CD4-positive, alpha-beta memory T cell (primary cell): ENCODE measurements at regions not wholly inside any gene's neighbourhood (a gene's known extent, or its start where the extent isn't known, plus 50 kb on each side); places are given as distances from the start of the nearest gene placed in this dataset.

ENCODE experiments used
- CTCF ChIA-PET: fragments of 350-600 bp; sonication (Branson Sonifier 250); formaldehyde crosslinking; loops from one replicate; lab custom pipeline; 2021; ENCODE audit warnings: inconsistent platforms; ENCODE audit not compliant: partially characterized antibody; lab: Charles Lee
- POLR2A ChIA-PET: fragments of 350-600 bp; sonication (Branson Sonifier 250); formaldehyde crosslinking; loops from one replicate; lab custom pipeline; 2021; ENCODE audit not compliant: partially characterized antibody; lab: Charles Lee
- DNase-seq, 5 donors: peaks; one replicate each; pipeline versions ENCODE4 v3.0.0 to v3.0.0-alpha.2; 2020 to 2022; ENCODE audit warnings: mixed read lengths in 1 of 5
- H3K27ac ChIP-seq: one replicate; pipeline ENCODE4 v1.7.0; 2013; ENCODE audit warnings: low read depth, low read length
- H3K27me3 ChIP-seq: 2 replicates; pipeline ENCODE4 v1.7.0; 2013; ENCODE audit warnings: mild to moderate bottlenecking, low read length, moderate library complexity; ENCODE audit not compliant: insufficient read depth
- H3K36me3 ChIP-seq: 2 replicates; pipeline ENCODE4 v1.7.0; 2013; ENCODE audit warnings: mild to moderate bottlenecking, low read length, moderate library complexity; ENCODE audit not compliant: insufficient read depth
- H3K4me1 ChIP-seq: 2 replicates; pipeline ENCODE4 v1.7.0; 2013; ENCODE audit warnings: mild to moderate bottlenecking, low read length, moderate library complexity; ENCODE audit not compliant: insufficient read depth
- H3K4me3 ChIP-seq, 2 donors: one replicate each; pipeline ENCODE4 v1.7.0; 2013; ENCODE audit warnings: low read length in 2 of 2, mild to moderate bottlenecking in 1 of 2
- H3K9me3 ChIP-seq, 2 donors: one replicate each; pipeline ENCODE4 v1.7.0; 2013; ENCODE audit warnings: low read length in 2 of 2, control low read depth in 1 of 2; ENCODE audit not compliant: control insufficient read depth in 1 of 2
- H3K27ac Mint-ChIP-seq, 7 donors: one replicate each; pipeline ENCODE4 v1.8.0; 2020 to 2021; ENCODE audit warnings: mixed read lengths in 7 of 7, mild to moderate bottlenecking in 6 of 7, inconsistent platforms in 3 of 7, moderate library complexity in 3 of 7
- H3K27me3 Mint-ChIP-seq, 2 donors: one replicate each; pipeline ENCODE4 v1.8.0; 2020 to 2021; ENCODE audit warnings: mixed read lengths in 2 of 2
- H3K36me3 Mint-ChIP-seq, 2 donors: one replicate each; pipeline ENCODE4 v1.8.0; 2020 to 2021; ENCODE audit warnings: mixed read lengths in 2 of 2, inconsistent platforms in 1 of 2, mild to moderate bottlenecking in 1 of 2
- H3K4me1 Mint-ChIP-seq, 4 donors: one replicate each; pipeline ENCODE4 v1.8.0; 2020 to 2021; ENCODE audit warnings: mixed read lengths in 4 of 4, mild to moderate bottlenecking in 1 of 4
- H3K4me3 Mint-ChIP-seq, 8 donors: one replicate each; pipeline ENCODE4 v1.8.0; 2020 to 2021; ENCODE audit warnings: mixed read lengths in 8 of 8, mild to moderate bottlenecking in 7 of 8, moderate library complexity in 6 of 8, inconsistent platforms in 3 of 8
- H3K9me3 Mint-ChIP-seq, 8 donors: one replicate each; pipeline ENCODE4 v1.8.0; 2020 to 2021; ENCODE audit warnings: mixed read lengths in 8 of 8, mild to moderate bottlenecking in 5 of 8, inconsistent platforms in 3 of 8, moderate library complexity in 1 of 8
- intact Hi-C: fragments of 100-400 bp; cut with micrococcal nuclease; formaldehyde crosslinking; loops from one replicate; pipeline ENCODE4 v1.15.1; 2023

DNA sequence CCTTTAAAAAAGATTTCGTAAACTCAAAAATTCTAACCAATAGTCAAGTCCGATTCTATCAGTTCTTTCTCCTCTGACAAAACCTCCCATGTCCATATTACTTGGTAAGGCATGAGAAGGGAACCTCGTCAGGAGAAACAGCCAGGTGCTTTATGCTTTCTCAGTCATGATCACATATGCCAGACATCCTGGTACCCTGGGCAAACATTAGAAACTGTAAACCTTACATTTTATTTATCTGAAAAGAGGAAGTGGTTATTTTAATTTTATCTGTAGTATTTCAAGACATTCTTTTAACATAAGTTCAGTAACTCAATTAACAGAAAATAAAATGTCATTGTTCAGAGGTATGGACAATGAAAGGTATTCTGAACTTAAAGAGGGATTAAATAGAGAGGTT is 474.8 kb upstream of the GBE1 start:
- Histone ChIP-seq H3K27ac (no peak overlapping the region), H3K36me3 (no peaks in the 10 kb centered on the region), H3K9me3 (no peaks in the 10 kb centered on the region), H3K27me3 (no peaks in the 10 kb centered on the region), H3K4me3 (no peak overlapping the region), H3K4me1 (no peaks in the 10 kb centered on the region)
- ChIA-PET CTCF (no interaction called here), POLR2A (no interaction called here)
- DNase-seq: no peak
- intact Hi-C loops: no loop called here
- Mint-ChIP-seq H3K4me1 (no peaks in the 10 kb centered on the region), H3K27me3 (no peaks in the 10 kb centered on the region), H3K9me3 (peaks cover 0 to 8% (median 0%) of the 10 kb centered on the region in 8 donors), H3K4me3 (no peak overlapping the region), H3K27ac (no peak overlapping the region), H3K36me3 (no peaks in the 10 kb centered on the region)

DNA sequence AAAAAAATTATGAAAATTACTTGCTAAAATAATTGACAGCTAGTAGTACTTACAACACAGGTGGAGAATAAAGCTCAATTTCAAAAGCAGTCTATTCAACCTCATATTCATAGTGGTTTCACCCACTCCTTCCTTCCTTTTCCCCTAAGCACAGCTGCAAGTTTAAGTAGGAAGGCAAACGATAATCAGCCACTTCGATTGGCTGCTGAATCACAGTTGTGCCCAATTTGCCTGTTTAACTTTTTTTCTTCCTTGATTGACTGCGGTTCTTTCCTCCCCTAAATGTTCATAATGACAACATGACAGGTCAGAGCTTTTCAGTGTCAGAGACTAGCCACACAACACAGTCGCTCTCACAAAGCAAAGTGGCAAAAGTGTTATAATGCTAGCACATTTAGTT is 468.0 kb upstream of the GBE1 start:
- no peaks in the 10 kb centered on the region for H3K27me3 Mint-ChIP-seq
- no peak overlapping the region for H3K4me3 Mint-ChIP-seq
- intact Hi-C loops: no loop called here
- no peak overlapping the region for H3K27ac Mint-ChIP-seq
- Histone ChIP-seq H3K27ac (no peak overlapping the region), H3K27me3 (no peaks in the 10 kb centered on the region), H3K36me3 (no peaks in the 10 kb centered on the region), H3K4me1 (no peaks in the 10 kb centered on the region), H3K4me3 (no peak overlapping the region), H3K9me3 (no peaks in the 10 kb centered on the region)
- H3K36me3 Mint-ChIP-seq: no peaks in the 10 kb centered on the region
- H3K9me3 Mint-ChIP-seq: peaks cover 0 to 12% (median 0%) of the 10 kb centered on the region in 8 donors
- no peak for DNase-seq
- H3K4me1 Mint-ChIP-seq: peaks cover 0 to 1% (median 0%) of the 10 kb centered on the region in 4 donors
- ChIA-PET CTCF (no interaction called here), POLR2A (no interaction called here)

DNA sequence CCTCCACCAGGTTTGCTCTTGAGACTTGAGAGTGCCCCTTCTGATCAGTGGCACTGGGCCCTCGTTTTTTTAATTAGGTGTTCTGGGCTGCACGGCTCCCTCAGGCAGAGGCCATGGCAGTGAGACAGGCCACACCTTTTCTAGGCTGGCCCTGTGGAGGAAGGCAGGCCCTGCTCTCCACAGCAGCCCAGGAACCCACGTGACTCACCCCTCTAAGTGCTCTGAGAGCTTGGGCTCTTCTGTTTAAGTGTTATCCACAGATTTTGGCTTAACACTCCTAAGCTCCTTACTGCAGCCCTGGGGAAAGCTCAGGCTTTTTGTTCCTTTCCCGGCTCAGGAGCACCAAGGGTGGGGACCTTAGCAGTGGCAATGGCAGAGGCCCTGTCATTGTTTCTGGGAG is 463.2 kb upstream of the GBE1 start:
- Mint-ChIP-seq H3K36me3 (no peaks in the 10 kb centered on the region), H3K27ac (no peak overlapping the region), H3K4me1 (peaks cover 0 to under 1% (median 0%) of the 10 kb centered on the region in 4 donors), H3K4me3 (no peak overlapping the region), H3K9me3 (peaks cover 0 to 15% (median 5%) of the 10 kb centered on the region in 8 donors), H3K27me3 (no peaks in the 10 kb centered on the region)
- Histone ChIP-seq H3K27ac (no peak overlapping the region), H3K4me1 (no peaks in the 10 kb centered on the region), H3K9me3 (no peaks in the 10 kb centered on the region), H3K27me3 (no peaks in the 10 kb centered on the region), H3K4me3 (no peak overlapping the region), H3K36me3 (no peaks in the 10 kb centered on the region)
- DNase-seq: no peak
- ChIA-PET POLR2A (no interaction called here), CTCF (no interaction called here)
- intact Hi-C loops: no loop called here

GRCh38 chr3:82222401-82222800 is 461.0 kb upstream of the GBE1 start:
- Histone ChIP-seq H3K27ac (no peak overlapping the region), H3K36me3 (no peaks in the 10 kb centered on the region), H3K9me3 (no peaks in the 10 kb centered on the region), H3K4me1 (no peaks in the 10 kb centered on the region), H3K4me3 (no peak overlapping the region), H3K27me3 (no peaks in the 10 kb centered on the region)
- POLR2A ChIA-PET: no interaction called here
- peaks cover 0 to 12% (median 6%) of the 10 kb centered on the region in 8 donors for H3K9me3 Mint-ChIP-seq
- no peak for DNase-seq
- intact Hi-C loops: no loop called here
- CTCF ChIA-PET: no interaction called here
- no peaks in the 10 kb centered on the region for H3K36me3 Mint-ChIP-seq
- no peak overlapping the region for H3K27ac Mint-ChIP-seq
- H3K4me1 Mint-ChIP-seq: no peaks in the 10 kb centered on the region
- no peak overlapping the region for H3K4me3 Mint-ChIP-seq
- no peaks in the 10 kb centered on the region for H3K27me3 Mint-ChIP-seq

- ChIA-PET POLR2A (no interaction called here), CTCF (no interaction called here)
- H3K27ac ChIP-seq: no peak overlapping the region
- no peak overlapping the region for H3K27ac Mint-ChIP-seq
- H3K36me3 Mint-ChIP-seq: no peaks in the 10 kb centered on the region
- H3K4me1 ChIP-seq: no peaks in the 10 kb centered on the region
- no peaks in the 10 kb centered on the region for H3K27me3 Mint-ChIP-seq
- DNase-seq: no peak
- no peaks in the 10 kb centered on the region for H3K36me3 ChIP-seq
- H3K9me3 Mint-ChIP-seq: peaks cover 0 to 11% (median under 1%) of the 10 kb centered on the region in 8 donors
- H3K4me1 Mint-ChIP-seq: no peaks in the 10 kb centered on the region
- H3K4me3 Mint-ChIP-seq: no peak overlapping the region
- intact Hi-C loops: no loop called here
- H3K9me3 ChIP-seq: peaks cover 0 to 1% of the 10 kb centered on the region in 2 donors
- no peak overlapping the region for H3K4me3 ChIP-seq
- H3K27me3 ChIP-seq: no peaks in the 10 kb centered on the region
Observed at GRCh38 chr3:82217571-82217970, 456.1 kb upstream of the GBE1 start.

GRCh38 chr3:82208002-82208710 is 446.7 kb upstream of the GBE1 start:
- intact Hi-C loops: no loop called here
- no peaks in the 10 kb centered on the region for H3K27me3 ChIP-seq
- POLR2A ChIA-PET: no interaction called here

GRCh38 chr3:82202269-82202668 is 440.8 kb upstream of the GBE1 start:
- no peaks in the 10 kb centered on the region for H3K27me3 Mint-ChIP-seq
- no peak overlapping the region for H3K4me3 Mint-ChIP-seq
- Histone ChIP-seq H3K9me3 (no peaks in the 10 kb centered on the region), H3K27ac (no peak overlapping the region), H3K36me3 (no peaks in the 10 kb centered on the region), H3K27me3 (no peaks in the 10 kb centered on the region), H3K4me3 (no peak overlapping the region), H3K4me1 (no peaks in the 10 kb centered on the region)
- peaks cover 0 to 9% (median 4%) of the 10 kb centered on the region in 8 donors for H3K9me3 Mint-ChIP-seq
- POLR2A ChIA-PET: no interaction called here
- DNase-seq: no peak
- CTCF ChIA-PET: no interaction called here
- intact Hi-C loops: no loop called here
- no peak overlapping the region for H3K27ac Mint-ChIP-seq
- no peaks in the 10 kb centered on the region for H3K4me1 Mint-ChIP-seq
- H3K36me3 Mint-ChIP-seq: no peaks in the 10 kb centered on the region

More at GRCh38 chr3:82208002-82208710, 446.7 kb upstream of the GBE1 start:
- Mint-ChIP-seq H3K4me1 (no peaks in the 10 kb centered on the region), H3K27me3 (no peaks in the 10 kb centered on the region), H3K36me3 (no peaks in the 10 kb centered on the region), H3K27ac (no peak overlapping the region), H3K4me3 (no peak overlapping the region), H3K9me3 (peaks cover 2 to 15% (median 6%) of the 10 kb centered on the region in 8 donors)
- no peak overlapping the region for H3K27ac ChIP-seq
- no peak for DNase-seq
- H3K4me3 ChIP-seq: no peak overlapping the region
- H3K9me3 ChIP-seq: peaks cover 0 to 4% of the 10 kb centered on the region in 2 donors
- no peaks in the 10 kb centered on the region for H3K36me3 ChIP-seq
- no peaks in the 10 kb centered on the region for H3K4me1 ChIP-seq
- CTCF ChIA-PET: no interaction called here
